Esophagus muscularis mucosa (tissue), 4 donors: ENCODE measurements at regions not wholly inside any gene's neighbourhood (a gene's known extent, or its start where the extent isn't known, plus 50 kb on each side); places are given as distances from the start of the nearest gene placed in this dataset.

ENCODE experiments used
- DNase-seq: peaks from one replicate; pipeline ENCODE4 v3.0.0-alpha.2; 2017; ENCODE audit errors: extremely low spot score
- H3K27ac ChIP-seq, 4 donors: fragments of 200-600 bp; sonication (generic); replicated peaks in 1 of 4; 1 replicate in 3 of 4; 2 replicates in 1 of 4; pipeline ENCODE4 v1.5.1; 2016 to 2019; ENCODE audit warnings: mild to moderate bottlenecking in 1 of 4
- H3K27me3 ChIP-seq, 4 donors: fragments of 200-600 bp; sonication (generic); one replicate each; pipeline versions ENCODE4 v1.5.1 to v1.6.0; 2016 to 2019
- H3K36me3 ChIP-seq, 4 donors: fragments of 200-600 bp; sonication (generic); one replicate each; pipeline ENCODE4 v1.5.1; 2016 to 2019
- H3K4me1 ChIP-seq, 4 donors: fragments of 200-600 bp; sonication (generic); one replicate each; pipeline ENCODE4 v1.5.1; 2016 to 2019
- H3K4me3 ChIP-seq, 4 donors: fragments of 200-600 bp; sonication (generic); 1 replicate in 2 of 4; 2 replicates in 2 of 4; pipeline ENCODE4 v1.5.1; 2016 to 2019; ENCODE audit warnings: mild to moderate bottlenecking in 4 of 4, moderate library complexity in 1 of 4
- H3K9me3 ChIP-seq, 4 donors: fragments of 200-600 bp; sonication (generic); 1 replicate in 3 of 4; 2 replicates in 1 of 4; pipeline ENCODE4 v1.5.1; 2016 to 2019
- EP300 ChIP-seq: sonication (generic); formaldehyde crosslinking; IDR thresholded peaks from one replicate; pipeline ENCODE4 v1.6.1; 2017; ENCODE audit warnings: antibody characterized with exemption
- POLR2A ChIP-seq: fragments of 450-650 bp; IDR thresholded peaks from one replicate; pipeline ENCODE4 v1.6.1; 2017; ENCODE audit warnings: antibody characterized with exemption, moderate library complexity, mild to moderate bottlenecking, low read depth
- POLR2AphosphoS5 ChIP-seq, 2 donors: sonication (generic); formaldehyde crosslinking; IDR thresholded peaks; one replicate each; pipeline ENCODE4 v1.6.1; 2017; ENCODE audit warnings: antibody characterized with exemption in 2 of 2
- WGBS: methylation state at CpG from one replicate; pipeline ENCODE4 v1.1.5; 2018; 5-methylcytosine and 5-hydroxymethylcytosine counted together
- intact Hi-C: fragments of 100-400 bp; cut with DNase I; formaldehyde crosslinking; loops from one replicate; pipeline ENCODE4 v1.15.1; 2023
- TF ChIP-seq, protein P1 (sequence below), 3 experiments: fragments of 200-600 bp in 2 of 3; fragments of 450-650 bp in 1 of 3; sonication (generic) in 2 of 3; IDR thresholded peaks; one replicate each; pipeline ENCODE4 v1.5.1; 2017 to 2019; ENCODE audit warnings: antibody characterized with exemption in 3 of 3, mild to moderate bottlenecking in 2 of 3, moderate library complexity in 1 of 3

GRCh38 chr1:220368352-220369265, 96.4 kb upstream of the RAB3GAP2 start:
- TF ChIP-seq POLR2A (no peak), EP300 (no peak), POLR2AphosphoS5 (IDR thresholded peaks at IDR 0.05) (no peak)
- TF ChIP-seq, protein P1, sequence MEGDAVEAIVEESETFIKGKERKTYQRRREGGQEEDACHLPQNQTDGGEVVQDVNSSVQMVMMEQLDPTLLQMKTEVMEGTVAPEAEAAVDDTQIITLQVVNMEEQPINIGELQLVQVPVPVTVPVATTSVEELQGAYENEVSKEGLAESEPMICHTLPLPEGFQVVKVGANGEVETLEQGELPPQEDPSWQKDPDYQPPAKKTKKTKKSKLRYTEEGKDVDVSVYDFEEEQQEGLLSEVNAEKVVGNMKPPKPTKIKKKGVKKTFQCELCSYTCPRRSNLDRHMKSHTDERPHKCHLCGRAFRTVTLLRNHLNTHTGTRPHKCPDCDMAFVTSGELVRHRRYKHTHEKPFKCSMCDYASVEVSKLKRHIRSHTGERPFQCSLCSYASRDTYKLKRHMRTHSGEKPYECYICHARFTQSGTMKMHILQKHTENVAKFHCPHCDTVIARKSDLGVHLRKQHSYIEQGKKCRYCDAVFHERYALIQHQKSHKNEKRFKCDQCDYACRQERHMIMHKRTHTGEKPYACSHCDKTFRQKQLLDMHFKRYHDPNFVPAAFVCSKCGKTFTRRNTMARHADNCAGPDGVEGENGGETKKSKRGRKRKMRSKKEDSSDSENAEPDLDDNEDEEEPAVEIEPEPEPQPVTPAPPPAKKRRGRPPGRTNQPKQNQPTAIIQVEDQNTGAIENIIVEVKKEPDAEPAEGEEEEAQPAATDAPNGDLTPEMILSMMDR (IDR thresholded peaks at IDR 0.05) = no peak
- Histone ChIP-seq H3K9me3 (peaks cover 0 to 6% (median 0%) of the 10 kb centered on the region in 4 donors), H3K27me3 (no peaks in the 10 kb centered on the region), H3K36me3 (no peaks in the 10 kb centered on the region), H3K4me1 (peaks cover 0 to 21% (median 3%) of the 10 kb centered on the region in 4 donors), H3K27ac (no peak overlapping the region), H3K4me3 (no peak overlapping the region)
- DNase-seq = peak; percentile 81
- intact Hi-C loops = no loop called here
- WGBS = 77% methylated on average over 7 of the region's 7 CpGs

GRCh38 chr1:220367833-220368232, 95.6 kb upstream of the RAB3GAP2 start:
- 93% methylated on average over 3 of the region's 3 CpGs for WGBS
- intact Hi-C loops = no loop called here
- peaks cover 0 to 6% (median 0%) of the 10 kb centered on the region in 4 donors for H3K9me3 ChIP-seq
- H3K27ac ChIP-seq = no peak overlapping the region
- no peak overlapping the region for H3K4me3 ChIP-seq
- no peaks in the 10 kb centered on the region for H3K27me3 ChIP-seq
- H3K36me3 ChIP-seq = no peaks in the 10 kb centered on the region
- H3K4me1 ChIP-seq = peaks cover 0 to 21% (median 3%) of the 10 kb centered on the region in 4 donors
- DNase-seq = no peak
- TF ChIP-seq POLR2A = no peak

DNA sequence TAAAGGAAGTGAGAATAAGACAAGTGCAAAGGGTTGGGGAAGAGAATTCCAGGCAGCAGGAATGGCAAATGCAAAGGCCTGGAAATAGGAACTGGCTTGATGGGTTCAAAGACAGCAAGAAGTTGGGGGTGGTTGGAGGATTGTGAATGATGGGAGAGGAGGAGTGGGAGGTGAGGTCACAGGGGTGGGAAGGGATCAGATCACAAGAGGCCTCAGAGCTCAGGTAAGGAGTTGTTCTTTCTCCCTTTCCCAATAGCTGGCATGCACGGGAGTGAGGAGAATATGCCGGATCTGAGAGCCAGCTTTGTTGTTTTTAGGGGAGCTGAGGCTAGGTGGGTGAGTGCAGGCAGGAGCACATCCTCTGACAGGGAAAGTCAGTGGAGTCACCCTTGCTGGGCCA, 94.0 kb upstream of the RAB3GAP2 start:
- Histone ChIP-seq H3K36me3 (no peaks in the 10 kb centered on the region), H3K27me3 (no peaks in the 10 kb centered on the region), H3K27ac (no peak overlapping the region), H3K4me3 (no peak overlapping the region), H3K9me3 (peaks cover 0 to 6% (median 0%) of the 10 kb centered on the region in 4 donors), H3K4me1 (peaks cover 0 to 21% (median 3%) of the 10 kb centered on the region in 4 donors)
- WGBS = 89% methylated on average over 2 of the region's 2 CpGs
- peak; percentile 66 for DNase-seq
- intact Hi-C loops = no loop called here
- TF ChIP-seq, protein P1 (IDR thresholded peaks at IDR 0.05) = no peak
- TF ChIP-seq EP300 (no peak), POLR2A (no peak), POLR2AphosphoS5 (IDR thresholded peaks at IDR 0.05) (no peak)

DNA sequence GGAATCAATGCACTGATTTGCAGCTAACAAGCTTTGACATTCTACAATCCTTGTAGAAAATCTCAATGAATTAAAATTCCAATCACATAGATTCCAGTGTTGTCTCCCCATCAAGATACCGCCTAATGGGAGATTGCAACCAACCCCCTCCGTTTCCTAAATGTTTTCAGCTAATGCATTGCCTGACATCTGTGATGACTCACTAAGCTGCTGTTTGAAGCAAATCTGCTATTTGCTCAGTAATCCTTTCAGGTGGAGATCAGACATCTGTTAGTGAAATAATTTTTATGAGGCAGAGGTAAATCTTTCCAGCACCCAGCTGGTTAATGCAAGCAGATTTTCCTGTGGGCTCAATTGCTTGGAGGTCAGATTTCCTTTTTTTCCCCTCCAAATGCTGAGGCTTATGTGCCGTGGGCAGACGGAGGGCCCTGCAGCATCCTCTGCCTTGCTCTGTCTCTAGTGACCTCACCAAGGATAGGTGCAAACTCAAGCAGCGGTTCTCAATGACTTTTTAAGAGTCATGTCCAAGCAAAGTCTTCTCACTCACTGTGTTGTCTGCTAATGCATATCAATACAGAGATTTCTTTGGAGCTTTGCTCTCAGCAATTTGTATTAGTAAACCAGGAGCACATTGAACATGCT, 91.1 kb upstream of the RAB3GAP2 start:
- Histone ChIP-seq H3K9me3 (peaks cover 0 to 6% (median 0%) of the 10 kb centered on the region in 4 donors), H3K27ac (no peak overlapping the region), H3K36me3 (no peaks in the 10 kb centered on the region), H3K4me1 (peaks cover 0 to 3% (median 0%) of the 10 kb centered on the region in 4 donors), H3K27me3 (no peaks in the 10 kb centered on the region), H3K4me3 (no peak overlapping the region)
- TF ChIP-seq, protein P1 (IDR thresholded peaks at IDR 0.05) = no peak
- TF ChIP-seq POLR2AphosphoS5 (IDR thresholded peaks at IDR 0.05) = no peak
- TF ChIP-seq POLR2A = no peak
- no peak for TF ChIP-seq EP300
- 47% methylated on average over 5 of the region's 5 CpGs for WGBS
- intact Hi-C loops = no loop called here
- peak; percentile 57 for DNase-seq
